ENCODE measurements at regions not wholly inside any gene's neighbourhood (a gene's known extent, or its start where the extent isn't known, plus 50 kb on each side); places are given as distances from the start of the nearest gene placed in this dataset.
"Not testable (repeated sequence)": the region's sequence is repeated elsewhere in the genome, so short reads cannot be mapped to it uniquely, and the experiment has no call there.

DNA sequence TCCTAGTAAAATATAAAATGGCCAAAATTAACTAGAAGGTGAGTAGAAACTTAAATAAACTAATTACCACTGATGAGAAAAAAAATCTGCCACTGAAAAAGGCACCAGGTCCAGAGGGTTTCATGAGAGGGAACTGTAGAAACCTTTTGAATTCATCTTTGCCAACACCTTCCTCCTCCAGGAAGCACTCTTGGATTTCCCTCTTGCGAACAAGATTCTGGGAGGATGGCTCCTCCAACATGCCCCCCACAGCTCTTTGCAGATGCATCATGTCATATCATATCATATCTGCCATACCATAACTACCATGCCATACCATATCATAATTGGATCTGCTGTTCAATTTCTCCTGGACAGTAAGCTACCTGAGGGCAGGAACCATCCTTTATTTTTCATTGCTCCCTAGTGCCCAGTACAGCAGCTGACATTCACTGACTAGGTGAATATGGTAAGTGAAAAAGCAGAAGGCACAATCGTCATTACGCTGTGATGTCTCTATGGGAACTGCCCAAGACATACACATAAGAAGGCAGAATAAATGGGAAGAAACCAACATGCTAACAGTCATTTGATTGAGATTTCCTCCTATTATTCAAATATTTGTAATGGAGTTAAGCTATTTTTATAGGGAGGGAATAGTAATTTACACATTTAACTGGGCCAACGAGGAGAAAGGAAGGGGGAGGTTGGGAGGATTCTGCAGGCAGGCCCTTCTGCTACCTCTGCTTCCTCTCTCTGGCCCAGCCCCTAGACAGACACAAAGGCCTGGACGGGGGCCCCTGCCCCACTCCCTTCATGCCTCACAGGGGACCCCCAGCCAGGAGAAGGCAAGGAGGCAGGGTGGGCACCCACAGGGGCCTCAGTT is 110.1 kb upstream of the SMURF2 start:
- no peak for DNase-seq

GRCh38 chr17:64769712-64770111 is 107.6 kb upstream of the SMURF2 start:
- no peak for DNase-seq

- DNase-seq, result no peak
These were observed 105.3 kb upstream of the SMURF2 start for GRCh38 chr17:64767269-64767997.

DNA sequence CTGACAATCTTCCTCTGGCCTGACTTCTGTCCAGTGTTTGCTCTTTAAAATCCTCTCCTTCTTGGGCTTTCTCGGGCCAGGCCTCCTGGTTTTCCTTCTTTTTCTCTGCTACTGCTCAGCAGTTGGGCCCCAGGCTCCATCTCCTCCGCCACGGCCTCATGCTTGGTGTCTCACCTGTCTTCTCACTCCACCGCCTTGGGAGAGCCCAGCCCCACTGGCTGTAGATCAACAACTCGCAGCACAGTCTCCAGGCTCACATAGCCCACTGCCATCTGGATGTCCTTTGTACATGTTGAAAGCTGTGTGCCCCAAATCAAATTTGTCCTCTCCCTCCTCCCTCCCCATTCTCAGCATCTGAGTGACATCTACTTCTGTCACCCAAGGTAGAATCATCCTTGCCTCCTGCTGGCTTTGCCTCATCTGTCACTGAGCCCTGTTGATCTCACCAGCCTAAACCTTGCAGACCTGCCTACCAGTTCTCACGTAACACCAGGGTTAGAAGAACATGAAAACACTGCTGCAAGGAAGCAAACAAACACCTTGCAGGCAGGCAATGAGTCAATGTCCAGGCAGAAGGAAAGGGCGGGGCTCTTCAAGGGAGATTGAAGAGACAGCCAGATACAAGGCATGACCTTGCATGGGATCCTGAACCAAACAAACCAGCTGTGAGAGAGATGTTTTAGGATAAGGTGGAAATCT is 103.2 kb upstream of the SMURF2 start:
- no peak for DNase-seq

GRCh38 chr17:64750891-64751677 is 89.0 kb upstream of the SMURF2 start:
- DNase-seq, result no peak

GRCh38 chr17:64750478-64750877 is 88.4 kb upstream of the SMURF2 start:
- no peak for DNase-seq

DNA sequence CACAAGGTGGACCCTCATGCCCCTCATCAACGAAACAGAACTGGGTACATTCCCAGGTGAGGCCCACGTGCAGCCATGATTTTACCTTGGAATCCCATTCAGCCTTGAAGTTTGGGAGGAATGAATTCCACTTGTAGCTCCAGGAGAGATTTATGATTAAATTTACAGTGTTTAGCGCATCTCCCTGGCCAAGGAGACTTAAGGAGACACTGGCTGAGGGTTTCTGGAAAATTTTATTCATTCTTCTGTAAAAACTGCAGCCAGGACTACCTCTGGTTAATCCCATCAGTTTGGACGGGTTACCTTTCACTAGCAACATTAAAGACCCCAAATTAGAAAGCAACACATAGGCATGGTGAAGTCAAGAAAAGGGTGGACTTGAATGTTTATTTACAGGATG is 87.2 kb upstream of the SMURF2 start:
- DNase-seq, result no peak

GRCh38 chr17:64747938-64748540 is 85.9 kb upstream of the SMURF2 start:
- no peak for DNase-seq

DNA sequence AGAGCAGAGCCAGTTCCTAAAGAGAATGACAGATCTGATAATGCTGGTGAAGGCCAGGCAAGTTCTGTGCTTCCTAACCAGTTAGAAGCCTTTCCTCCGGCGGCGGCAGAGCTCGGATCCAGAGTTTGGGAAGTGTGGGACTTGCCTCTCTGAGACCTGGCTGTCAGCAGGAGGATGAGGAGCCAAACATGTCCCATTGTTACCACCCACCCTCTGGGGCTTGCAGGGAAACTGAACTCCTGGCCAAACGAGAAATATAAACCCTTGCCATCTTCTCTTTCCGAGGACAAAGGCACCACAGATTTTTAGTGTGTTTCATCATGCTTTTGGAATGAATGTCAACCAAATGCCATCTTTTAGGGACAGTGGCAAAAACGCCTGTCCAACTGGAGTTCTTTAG is 80.2 kb upstream of the SMURF2 start:
- DNase-seq, result no peak

DNA sequence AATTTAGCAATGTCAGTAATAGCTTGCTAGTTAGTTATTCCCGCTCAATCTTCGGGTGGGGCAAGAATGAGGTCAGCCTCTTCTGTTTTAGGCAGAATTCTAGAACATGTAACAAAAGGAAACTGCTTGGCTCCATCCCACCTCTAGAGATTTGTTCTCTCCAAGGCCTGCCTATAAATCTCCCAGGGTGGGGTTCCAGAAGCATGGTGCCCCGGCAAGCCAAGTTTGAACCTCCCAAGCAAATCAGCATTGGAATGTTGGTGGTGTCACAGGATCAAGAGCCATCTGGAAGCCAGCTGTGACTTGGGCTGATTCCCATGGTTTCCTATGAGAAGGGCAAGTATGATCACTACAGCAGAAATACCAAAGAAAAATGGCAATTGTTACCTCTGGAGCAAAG is 79.8 kb upstream of the SMURF2 start:
- DNase-seq, result not testable (repeated sequence)

DNA sequence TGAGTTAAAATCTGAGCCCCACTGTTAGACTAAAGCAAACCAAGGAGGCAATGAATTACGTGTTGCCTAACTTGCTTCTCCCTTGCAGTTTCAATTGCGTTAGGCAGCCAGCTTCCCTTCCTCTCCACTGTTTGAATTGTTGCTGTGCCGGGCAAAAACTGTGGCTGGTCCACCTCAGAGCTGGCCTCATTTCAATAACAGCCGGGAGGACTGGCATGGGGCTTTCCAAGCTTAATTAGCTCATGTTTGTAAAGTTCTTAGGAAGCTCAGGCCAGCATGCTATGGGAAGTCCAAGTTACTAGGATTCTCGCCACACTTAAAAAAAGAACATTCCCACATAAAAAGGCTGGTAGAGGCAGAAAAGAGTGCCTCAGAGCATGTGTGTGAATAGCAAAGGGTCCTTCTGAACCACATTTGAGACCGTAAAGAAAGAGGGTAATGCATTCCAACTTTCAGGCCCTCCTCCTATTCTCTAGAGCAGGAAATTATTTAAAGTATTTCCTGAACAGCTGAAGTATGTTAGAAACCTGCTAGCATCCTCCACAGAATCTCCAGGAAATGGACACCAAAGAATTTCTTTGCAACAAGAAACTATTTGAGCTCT is 79.0 kb upstream of the SMURF2 start:
- no peak for DNase-seq

- DNase-seq, result no peak
These were observed 77.4 kb upstream of the SMURF2 start for GRCh38 chr17:64739316-64740058.

DNA sequence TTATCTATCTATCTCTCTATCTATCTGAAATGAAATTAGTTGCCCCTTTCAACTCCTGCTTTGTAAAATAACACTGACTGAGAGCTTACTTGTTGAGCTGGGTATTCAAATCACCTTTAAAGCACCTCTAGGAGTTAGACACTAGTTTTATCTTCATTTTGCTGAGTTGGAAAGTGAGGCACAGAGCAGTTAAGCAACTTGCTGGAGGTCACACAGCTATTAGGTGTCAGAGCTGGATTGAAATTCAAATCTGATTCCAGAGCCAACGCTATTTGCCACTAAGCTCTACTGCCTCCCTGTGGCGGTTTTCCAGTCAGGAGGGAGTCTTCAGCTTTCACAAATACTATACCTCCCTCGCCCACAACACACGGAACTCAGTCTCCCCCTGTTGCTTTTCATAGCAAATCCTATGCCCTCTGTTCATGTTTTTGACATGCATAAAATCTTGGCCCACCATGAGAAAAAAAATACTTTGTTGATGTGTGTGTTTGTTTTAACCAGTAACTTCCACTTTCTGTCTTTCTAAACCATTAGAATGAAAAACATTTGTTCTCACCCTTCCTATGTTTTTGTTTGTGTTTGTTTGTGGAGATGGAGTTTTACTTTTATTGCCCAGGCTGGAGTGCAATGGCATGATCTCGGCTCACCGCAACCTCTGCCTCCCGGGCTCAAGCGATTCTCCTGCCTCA is 74.8 kb upstream of the SMURF2 start:
- DNase-seq, result no peak

- no peak for DNase-seq
These were observed 70.4 kb upstream of the SMURF2 start for GRCh38 chr17:64732336-64733006.

DNA sequence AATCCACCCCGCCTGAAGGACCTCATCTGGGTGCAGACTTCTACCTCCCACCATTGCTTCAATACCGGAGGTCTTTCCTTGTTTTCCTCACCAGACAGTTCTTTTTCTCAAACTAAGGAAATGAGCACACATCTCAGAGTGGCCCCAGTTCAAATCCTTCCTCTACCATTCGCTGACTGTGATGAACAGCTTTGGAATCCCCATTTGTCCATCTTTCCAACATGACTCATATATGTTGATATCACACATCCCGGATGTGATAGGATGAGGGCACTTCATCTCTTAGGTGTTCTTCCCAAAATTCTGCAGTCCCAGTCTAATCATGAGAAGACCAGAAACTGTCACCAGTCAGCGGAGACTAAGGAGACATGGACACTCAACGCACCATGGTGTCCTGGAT is 67.9 kb upstream of the SMURF2 start:
- not testable (repeated sequence) for DNase-seq

DNA sequence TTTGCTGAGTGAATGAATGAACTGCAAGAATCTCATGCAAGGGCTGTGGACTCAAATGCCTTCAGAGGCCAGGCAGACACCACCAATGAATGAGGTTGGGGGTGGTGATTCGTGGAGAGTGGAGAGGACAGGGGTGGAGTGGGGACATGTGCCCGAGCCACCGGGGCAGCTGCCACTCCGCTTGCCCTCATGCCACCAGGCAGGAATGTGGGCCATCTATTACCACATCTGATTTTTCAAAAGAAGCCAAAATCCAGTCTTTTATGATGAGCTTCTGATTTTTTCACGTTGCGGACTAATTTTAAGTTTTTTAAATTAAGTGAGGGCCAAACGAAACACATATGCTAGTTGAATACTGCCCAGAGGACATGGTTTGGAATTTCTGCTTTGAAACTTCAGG is 67.1 kb upstream of the SMURF2 start:
- no peak for DNase-seq

DNA sequence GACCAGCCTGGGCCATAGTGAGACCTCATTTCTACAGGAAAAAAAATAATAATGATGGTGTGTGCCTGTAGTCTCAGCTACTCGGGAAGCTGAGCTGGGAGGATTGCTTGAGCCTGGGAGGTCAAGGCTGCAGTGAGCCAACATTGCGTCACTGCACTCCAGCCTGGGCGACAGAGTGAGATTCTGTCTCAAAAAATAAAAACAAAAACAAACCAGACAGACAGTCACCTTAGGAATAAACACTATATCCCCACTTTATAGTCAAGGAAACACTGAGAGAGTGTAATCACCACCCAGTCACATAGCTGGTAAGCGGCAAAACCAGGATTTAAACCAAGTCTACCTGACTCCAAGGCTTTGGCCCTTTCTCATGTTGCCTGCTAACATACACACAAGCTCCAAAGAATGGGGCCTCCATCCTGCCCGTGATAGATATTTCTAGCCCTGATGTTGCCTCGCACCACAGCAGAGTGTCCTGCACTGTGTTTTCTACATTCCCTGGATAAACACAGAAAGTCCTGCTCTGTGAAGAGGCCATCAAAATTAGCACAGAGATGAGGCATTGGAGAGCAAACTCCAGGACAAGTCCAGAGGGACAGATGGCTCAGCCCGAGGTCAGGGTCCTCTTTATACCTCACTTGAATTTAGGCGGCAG is 66.1 kb upstream of the SMURF2 start:
- no peak for DNase-seq

DNA sequence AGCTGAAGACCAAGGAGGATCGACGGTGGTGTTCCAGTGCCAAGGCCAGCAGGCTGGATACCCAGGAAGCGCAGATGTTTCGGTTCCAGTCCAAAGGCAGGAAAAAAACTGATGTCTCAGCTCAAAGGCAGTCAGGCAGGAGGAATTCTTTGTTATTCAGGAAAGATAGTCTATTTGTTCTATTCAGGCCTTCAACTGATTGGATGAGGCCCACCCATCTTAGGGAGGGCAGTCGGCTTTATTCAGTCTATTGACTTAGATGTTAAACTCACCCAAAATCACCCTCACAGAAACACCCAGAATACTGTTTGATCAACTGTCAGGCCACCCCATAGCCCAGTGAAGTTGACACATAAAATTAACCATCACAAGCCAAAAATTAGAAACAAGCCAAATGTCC is 63.9 kb upstream of the SMURF2 start:
- DNase-seq, result not testable (repeated sequence)

DNA sequence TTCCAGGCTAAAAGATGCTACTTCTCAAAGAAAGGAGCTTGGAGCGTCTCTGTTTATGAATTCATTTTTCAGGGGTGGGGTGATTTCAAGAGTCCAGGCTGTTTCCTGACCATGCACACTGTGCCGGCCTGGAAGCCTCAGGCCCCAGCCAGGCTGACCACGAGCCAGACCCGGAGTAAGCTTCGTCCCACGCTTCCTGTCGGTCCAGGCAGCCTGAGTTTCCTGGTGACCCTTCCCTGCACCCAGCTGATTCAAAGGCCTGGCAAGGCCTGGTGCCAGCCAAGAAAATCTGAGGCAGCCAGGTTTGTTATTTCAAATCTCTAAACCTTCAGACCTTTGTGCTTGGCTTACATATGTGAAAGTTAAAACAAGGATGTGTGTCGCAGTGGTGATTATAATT is 62.1 kb upstream of the SMURF2 start:
- DNase-seq, result not testable (repeated sequence)

All from NCI-H2171 (cell line).